SK-N-SH (cell line): ENCODE measurements at regions not wholly inside any gene's neighbourhood (a gene's known extent, or its start where the extent isn't known, plus 50 kb on each side); places are given as distances from the start of the nearest gene placed in this dataset.

Experiments used
- CTCF ChIP-seq: fragments of 200-600 bp; sonication (generic); IDR thresholded peaks from 2 replicates; pipeline ENCODE4 v1.6.1; 2017; ENCODE audit warnings: antibody characterized with exemption, mild to moderate bottlenecking, moderate library complexity
- FOSL2 ChIP-seq: IDR thresholded peaks from 2 replicates; pipeline ENCODE4 v1.4.0; 2012; ENCODE audit warnings: low read depth, mild to moderate bottlenecking, moderate library complexity, borderline replicate concordance
- MAX ChIP-seq: IDR thresholded peaks from 2 replicates; pipeline ENCODE4 v1.4.0; 2012; ENCODE audit warnings: low read depth
- NRF1 ChIP-seq: IDR thresholded peaks from 2 replicates; pipeline ENCODE4 v1.6.1; 2012; ENCODE audit warnings: low read depth, mild to moderate bottlenecking, low read length
- PBX3 ChIP-seq: IDR thresholded peaks from 2 replicates; pipeline ENCODE4; 2012
- RCOR1 ChIP-seq: fragments of 150-350 bp; IDR thresholded peaks from 2 replicates; pipeline ENCODE4 v1.6.1; 2017; ENCODE audit warnings: antibody characterized with exemption, low read length
- TEAD4 ChIP-seq: IDR thresholded peaks from 2 replicates; pipeline ENCODE4 v1.4.0; 2012; ENCODE audit warnings: mild to moderate bottlenecking, borderline replicate concordance; ENCODE audit not compliant: insufficient read depth
- ZBTB33 ChIP-seq: IDR thresholded peaks from 2 replicates; pipeline ENCODE4 v1.4.0; 2012; ENCODE audit warnings: low read depth, borderline replicate concordance

- TF ChIP-seq NRF1, result no peak
- no peak for TF ChIP-seq TEAD4
- no peak for TF ChIP-seq CTCF
- TF ChIP-seq MAX, result no peak
- TF ChIP-seq ZBTB33, result no peak
- TF ChIP-seq PBX3, result no peak
- TF ChIP-seq RCOR1, result no peak
- no peak for TF ChIP-seq FOSL2
Measured at GRCh38 chr2:47256416-47257087, 80.2 kb upstream of the CALM2 start.
